Fibroblast of lung (primary cell): ENCODE measurements at regions not wholly inside any gene's neighbourhood (a gene's known extent, or its start where the extent isn't known, plus 50 kb on each side); places are given as distances from the start of the nearest gene placed in this dataset.

Source experiments
- DNase-seq, 2 donors: peaks; one replicate each; pipeline versions ENCODE4 v3.0.0 to v3.0.0-alpha.2; 2010; ENCODE audit warnings: low read depth in 2 of 2
- H2AFZ ChIP-seq: 2 replicates; pipeline ENCODE4 v1.5.1; 2012; ENCODE audit warnings: low read length, control low read depth, inconsistent platforms
- H3K27ac ChIP-seq: 2 replicates; pipeline ENCODE4 v1.5.1; 2011; ENCODE audit warnings: low read length, control low read depth; ENCODE audit not compliant: insufficient read depth
- H3K27me3 ChIP-seq: 2 replicates; pipeline ENCODE4 v1.5.1; 2011; ENCODE audit warnings: mild to moderate bottlenecking, low read length; ENCODE audit not compliant: control insufficient read depth, insufficient read depth
- H3K36me3 ChIP-seq: 2 replicates; pipeline ENCODE4 v1.5.1; 2011; ENCODE audit warnings: low read length; ENCODE audit not compliant: control insufficient read depth, insufficient read depth
- H3K4me1 ChIP-seq: 2 replicates; pipeline ENCODE4 v1.5.1; 2011; ENCODE audit warnings: low read length; ENCODE audit not compliant: control insufficient read depth, insufficient read depth; ENCODE audit errors: extremely low read depth
- H3K4me2 ChIP-seq: 2 replicates; pipeline ENCODE4 v1.5.1; 2011; ENCODE audit warnings: low read length, control low read depth; ENCODE audit not compliant: insufficient read depth; ENCODE audit errors: extremely low read depth
- H3K4me3 ChIP-seq, 4 experiments: fragments of 200-600 bp in 1 of 4; sonication (generic) in 1 of 4; replicated peaks in 1 of 4; 2 replicates each; pipeline ENCODE4 v1.5.1; 2011 to 2016; ENCODE audit warnings: low read length in 4 of 4, low read depth in 3 of 4, mild to moderate bottlenecking in 3 of 4, control low read depth in 2 of 4, inconsistent platforms in 1 of 4, mixed read lengths in 1 of 4; ENCODE audit not compliant: insufficient read depth in 1 of 4; ENCODE audit errors: control extremely low read depth in 1 of 4
- H3K79me2 ChIP-seq: 2 replicates; pipeline ENCODE4 v1.5.1; 2012; ENCODE audit warnings: mild to moderate bottlenecking, low read length, inconsistent platforms; ENCODE audit not compliant: control insufficient read depth, insufficient read depth
- H3K9ac ChIP-seq: 2 replicates; pipeline ENCODE4 v1.5.1; 2011; ENCODE audit warnings: mild to moderate bottlenecking, low read length, control low read depth; ENCODE audit not compliant: insufficient read depth
- H3K9me3 ChIP-seq: 2 replicates; pipeline ENCODE4 v1.5.1; 2012; ENCODE audit warnings: low read depth, low read length; ENCODE audit not compliant: control insufficient read depth, insufficient read depth
- H4K20me1 ChIP-seq: 2 replicates; pipeline ENCODE4 v1.5.1; 2011; ENCODE audit warnings: low read length; ENCODE audit not compliant: control insufficient read depth, insufficient read depth; ENCODE audit errors: extremely low read depth
- EZH2 ChIP-seq: IDR thresholded peaks from 2 replicates; pipeline ENCODE4 v1.5.1; 2012; ENCODE audit warnings: low read length, control low read depth, mild to moderate bottlenecking; ENCODE audit errors: missing control alignments
- TF ChIP-seq, protein P1 (sequence below), 2 donors: IDR thresholded peaks in 1 of 2; conservative IDR thresholded peaks in 1 of 2; 1 replicate in 1 of 2; 2 replicates in 1 of 2; pipeline ENCODE4 v1.5.1; 2011 to 2012; ENCODE audit warnings: low read length in 2 of 2, control low read depth in 1 of 2, inconsistent platforms in 1 of 2, low read depth in 1 of 2, mild to moderate bottlenecking in 1 of 2

DNA sequence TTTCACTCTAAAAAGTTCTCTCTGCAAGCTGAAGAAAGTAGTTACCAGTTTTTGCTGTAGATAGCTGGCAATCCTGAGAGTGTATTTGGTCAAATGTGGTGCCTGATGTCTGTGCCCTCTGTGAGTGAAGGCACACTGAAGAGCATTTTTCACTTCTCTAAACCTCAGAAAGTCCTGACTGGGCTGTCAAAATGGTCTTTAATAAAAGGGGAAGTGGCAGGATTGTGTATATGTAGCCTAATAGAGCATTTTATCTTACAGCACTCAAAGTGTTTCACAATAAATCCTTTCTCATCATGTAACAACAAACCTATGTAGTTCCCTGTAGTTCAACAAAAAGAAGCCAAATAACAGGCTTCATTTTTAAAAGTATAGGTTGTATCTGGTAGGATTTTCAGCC is 1552.3 kb upstream of the SLC39A10 start:
- H3K4me2 ChIP-seq, result no peak overlapping the region
- H3K4me3 ChIP-seq, result no peak overlapping the region
- no peaks in the 10 kb centered on the region for H3K79me2 ChIP-seq
- no peaks in the 10 kb centered on the region for H4K20me1 ChIP-seq
- no peak for TF ChIP-seq EZH2
- TF ChIP-seq, protein P1, sequence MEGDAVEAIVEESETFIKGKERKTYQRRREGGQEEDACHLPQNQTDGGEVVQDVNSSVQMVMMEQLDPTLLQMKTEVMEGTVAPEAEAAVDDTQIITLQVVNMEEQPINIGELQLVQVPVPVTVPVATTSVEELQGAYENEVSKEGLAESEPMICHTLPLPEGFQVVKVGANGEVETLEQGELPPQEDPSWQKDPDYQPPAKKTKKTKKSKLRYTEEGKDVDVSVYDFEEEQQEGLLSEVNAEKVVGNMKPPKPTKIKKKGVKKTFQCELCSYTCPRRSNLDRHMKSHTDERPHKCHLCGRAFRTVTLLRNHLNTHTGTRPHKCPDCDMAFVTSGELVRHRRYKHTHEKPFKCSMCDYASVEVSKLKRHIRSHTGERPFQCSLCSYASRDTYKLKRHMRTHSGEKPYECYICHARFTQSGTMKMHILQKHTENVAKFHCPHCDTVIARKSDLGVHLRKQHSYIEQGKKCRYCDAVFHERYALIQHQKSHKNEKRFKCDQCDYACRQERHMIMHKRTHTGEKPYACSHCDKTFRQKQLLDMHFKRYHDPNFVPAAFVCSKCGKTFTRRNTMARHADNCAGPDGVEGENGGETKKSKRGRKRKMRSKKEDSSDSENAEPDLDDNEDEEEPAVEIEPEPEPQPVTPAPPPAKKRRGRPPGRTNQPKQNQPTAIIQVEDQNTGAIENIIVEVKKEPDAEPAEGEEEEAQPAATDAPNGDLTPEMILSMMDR (conservative IDR thresholded peaks at IDR 0.05 in 1 of 2, IDR thresholded peaks at IDR 0.05 in 1 of 2; ENCODE audit: low read depth in 1 of 2, low read length in 2 of 2), result no peak
- DNase-seq, result no peak
- no peak overlapping the region for H3K27ac ChIP-seq
- H3K9ac ChIP-seq, result no peak overlapping the region
- H3K4me1 ChIP-seq, result no peaks in the 10 kb centered on the region
- H2AFZ ChIP-seq, result no peak overlapping the region
- H3K9me3 ChIP-seq, result no peaks in the 10 kb centered on the region
- H3K27me3 ChIP-seq, result no peaks in the 10 kb centered on the region
- H3K36me3 ChIP-seq, result no peaks in the 10 kb centered on the region

DNA sequence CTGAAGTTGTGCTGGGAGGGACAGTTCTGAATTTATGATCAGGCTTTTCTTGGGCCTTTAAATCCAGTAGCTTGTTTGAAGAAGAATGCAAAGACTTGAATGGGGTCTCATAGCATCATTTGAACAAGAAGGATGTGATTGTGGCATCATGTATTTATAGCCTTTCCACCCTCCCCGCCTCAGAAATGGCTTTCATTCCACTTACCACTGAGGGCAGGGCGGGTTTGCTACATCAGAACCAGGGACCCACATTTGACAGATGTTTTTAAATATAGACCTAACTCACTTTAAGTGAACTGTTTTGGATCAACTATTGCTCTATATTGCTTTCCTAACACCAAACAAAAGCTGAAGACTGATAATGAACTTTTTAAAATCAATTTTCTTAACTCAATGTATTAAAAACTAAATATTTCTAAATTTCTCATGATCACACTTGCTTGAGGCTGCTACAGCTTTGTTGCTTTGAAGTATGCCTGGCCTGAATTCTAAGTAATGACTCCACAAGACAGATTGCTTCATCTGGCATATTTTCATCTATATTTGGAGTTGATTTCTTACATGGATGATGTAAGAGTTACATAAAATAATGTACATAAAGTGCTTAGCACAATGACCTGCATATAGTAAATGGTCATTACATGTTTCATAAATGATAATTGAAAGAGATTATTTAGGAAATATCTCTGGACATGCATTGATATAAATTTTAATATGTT is 1552.9 kb upstream of the SLC39A10 start:
- Histone ChIP-seq H3K9me3 (no peaks in the 10 kb centered on the region), H3K4me2 (no peak overlapping the region), H3K27ac (no peak overlapping the region), H3K9ac (no peak overlapping the region), H3K4me1 (no peaks in the 10 kb centered on the region), H3K79me2 (no peaks in the 10 kb centered on the region), H3K27me3 (no peaks in the 10 kb centered on the region), H3K36me3 (no peaks in the 10 kb centered on the region), H4K20me1 (no peaks in the 10 kb centered on the region), H3K4me3 (no peak overlapping the region), H2AFZ (no peak overlapping the region)
- DNase-seq, result peak in 1 of 2 donors; percentile 1
- no peak for TF ChIP-seq EZH2
- TF ChIP-seq, protein P1 (conservative IDR thresholded peaks at IDR 0.05 in 1 of 2, IDR thresholded peaks at IDR 0.05 in 1 of 2; ENCODE audit: low read depth in 1 of 2, low read length in 2 of 2), result no peak

DNA sequence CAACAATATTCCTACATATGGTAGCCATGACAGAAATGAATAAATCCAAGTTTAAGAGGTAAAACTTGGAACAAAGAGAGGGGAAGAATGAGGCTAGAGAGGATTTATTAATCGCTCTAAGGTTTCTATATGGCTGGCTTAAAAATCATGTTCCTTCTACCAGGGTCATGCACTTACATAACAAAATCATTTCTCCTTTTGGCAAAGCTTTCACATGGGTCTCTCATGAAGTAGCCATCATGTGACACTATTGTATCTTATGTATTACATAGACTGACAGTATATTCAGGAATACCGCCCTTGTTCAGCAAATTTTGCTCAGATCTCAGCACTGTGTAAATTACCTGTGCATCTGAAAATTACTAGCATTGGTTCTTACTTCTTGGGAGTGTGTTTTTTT is 1554.5 kb upstream of the SLC39A10 start:
- H3K9me3 ChIP-seq, result no peaks in the 10 kb centered on the region
- TF ChIP-seq EZH2, result no peak
- TF ChIP-seq, protein P1 (conservative IDR thresholded peaks at IDR 0.05 in 1 of 2, IDR thresholded peaks at IDR 0.05 in 1 of 2; ENCODE audit: low read depth in 1 of 2, low read length in 2 of 2), result no peak

More for the DNA sequence above, 1554.5 kb upstream of the SLC39A10 start:
- Histone ChIP-seq H4K20me1 (no peaks in the 10 kb centered on the region), H3K79me2 (no peaks in the 10 kb centered on the region), H3K36me3 (no peaks in the 10 kb centered on the region), H3K4me1 (no peaks in the 10 kb centered on the region), H3K9ac (no peak overlapping the region), H3K27ac (no peak overlapping the region), H3K4me2 (no peak overlapping the region), H3K4me3 (no peak overlapping the region), H3K27me3 (no peaks in the 10 kb centered on the region), H2AFZ (no peak overlapping the region)
- DNase-seq, result no peak
